ENCODE measurements at regions not wholly inside any gene's neighbourhood (a gene's known extent, or its start where the extent isn't known, plus 50 kb on each side); places are given as distances from the start of the nearest gene placed in this dataset.

- TF ChIP-seq CTCF (IDR thresholded peaks at IDR 0.05; ENCODE audit: low read depth, low read length) (no peak), EZH2phosphoT487 (IDR thresholded peaks at IDR 0.05; ENCODE audit: low read depth) (no peak)
Measured at GRCh38 chr12:114221957-114222630, 183.8 kb downstream of the TBX5 start.

Data from OCI-LY3 (cell line).